Panc1 (cell line): ENCODE measurements at regions not wholly inside any gene's neighbourhood (a gene's known extent, or its start where the extent isn't known, plus 50 kb on each side); places are given as distances from the start of the nearest gene placed in this dataset.

ENCODE experiments used
- ATAC-seq: fragments of 200-7000 bp; cut with Tn5 transposase; 2 replicates; pipeline ENCODE4 v1.9.1; 2020; ENCODE audit warnings: mild to moderate bottlenecking, moderate library complexity
- BruUV-seq: library from RNA; stranded (reverse); fragments of 400-500 nt; replicated peaks from 2 replicates; lab custom pipeline; 2021; lab: Mats Ljungman, UMichigan
- CTCF ChIA-PET: fragments of 300-600 bp; sonication (Branson Sonifier 250); formaldehyde crosslinking; loops from one replicate; lab custom pipeline; 2022; ENCODE audit warnings: antibody characterized with exemption; lab: Charles Lee
- POLR2A ChIA-PET: fragments of 300-600 bp; sonication (Branson Sonifier 250); formaldehyde crosslinking; loops from one replicate; lab custom pipeline; 2022; ENCODE audit warnings: antibody characterized with exemption; lab: Charles Lee
- DNase-seq: peaks from one replicate; pipeline ENCODE4 v3.0.0-alpha.2; 2010; ENCODE audit warnings: low read depth, low spot score
- H3K27ac ChIP-seq: 2 replicates; pipeline ENCODE4 v1.5.1; 2011; ENCODE audit warnings: mild to moderate bottlenecking, low read length, inconsistent platforms
- H3K27me3 ChIP-seq: fragments of 200-500 bp; sonication (Bioruptor generic); 2 replicates; pipeline ENCODE4 v1.6.0; 2014; ENCODE audit warnings: low read length, inconsistent platforms; ENCODE audit not compliant: control insufficient read depth, insufficient read depth
- H3K36me3 ChIP-seq: fragments of 200-500 bp; sonication (Bioruptor generic); 2 replicates; pipeline ENCODE4 v1.5.1; 2014; ENCODE audit warnings: inconsistent platforms, mild to moderate bottlenecking, low read length, moderate library complexity; ENCODE audit not compliant: control insufficient read depth, insufficient read depth
- H3K4me1 ChIP-seq: 2 replicates; pipeline ENCODE4 v1.5.1; 2011; ENCODE audit warnings: inconsistent platforms, mild to moderate bottlenecking, low read length, moderate library complexity; ENCODE audit not compliant: control insufficient read depth, insufficient read depth
- H3K4me3 ChIP-seq, 2 experiments: 2 replicates each; pipeline ENCODE4 v1.5.1; 2011 to 2012; ENCODE audit warnings: low read depth in 2 of 2, low read length in 2 of 2, mild to moderate bottlenecking in 2 of 2, inconsistent platforms in 1 of 2, moderate library complexity in 1 of 2
- H3K9me3 ChIP-seq: fragments of 200-500 bp; sonication (Bioruptor generic); 2 replicates; pipeline ENCODE4 v1.5.1; 2014; ENCODE audit warnings: low read depth, mild to moderate bottlenecking, inconsistent platforms, low read length, moderate library complexity; ENCODE audit not compliant: control insufficient read depth, insufficient read depth
- CTCF ChIP-seq: fragments of 450-650 bp; IDR thresholded peaks from 2 replicates; pipeline ENCODE4 v1.5.1; 2017; ENCODE audit warnings: mild to moderate bottlenecking
- POLR2AphosphoS5 ChIP-seq: IDR thresholded peaks from 2 replicates; pipeline ENCODE4 v1.6.1; 2012; ENCODE audit warnings: mild to moderate bottlenecking, low read depth, low read length, moderate library complexity
- SIN3A ChIP-seq: IDR thresholded peaks from 2 replicates; pipeline ENCODE4 v1.6.1; 2012; ENCODE audit warnings: low read depth, mild to moderate bottlenecking, low read length, moderate library complexity, borderline replicate concordance; ENCODE audit not compliant: insufficient read depth
- TCF7L2 ChIP-seq: IDR thresholded peaks from 2 replicates; pipeline ENCODE4 v1.6.1; 2011; ENCODE audit warnings: mild to moderate bottlenecking, low read depth, low read length, inconsistent platforms
- in situ Hi-C: cut with HindIII; loops from 2 replicates; pipeline ENCODE4 v1.10.0; 2016; ENCODE audit warnings: low sequenced_read_pairs, low pct_unique_long_range_greater_than_20kb
- intact Hi-C: fragments of 100-400 bp; cut with micrococcal nuclease; formaldehyde crosslinking; loops from one replicate; pipeline ENCODE4 v1.10.0; 2022; ENCODE audit not compliant: unreplicated experiment
- TF ChIP-seq, protein P1 (sequence below), 2 experiments: IDR thresholded peaks; 2 replicates each; pipeline ENCODE4 v1.6.1; 2011 to 2012; ENCODE audit warnings: low read depth in 2 of 2, control low read depth in 1 of 2, low read length in 1 of 2, mild to moderate bottlenecking in 1 of 2, moderate library complexity in 1 of 2; ENCODE audit not compliant: insufficient read depth in 1 of 2

GRCh38 chr1:118364882-118365281 lies 179.9 kb upstream of the SPAG17 start:
- Histone ChIP-seq H3K27ac (no peak overlapping the region), H3K4me3 (no peak overlapping the region), H3K9me3 (no peaks in the 10 kb centered on the region), H3K36me3 (no peaks in the 10 kb centered on the region), H3K27me3 (no peaks in the 10 kb centered on the region), H3K4me1 (no peaks in the 10 kb centered on the region)
- DNase-seq (no peak), ATAC-seq (no peak)
- in situ Hi-C loops (no loop called here), intact Hi-C loops (no loop called here)
- BruUV-seq: no TSS peak
- ChIA-PET POLR2A (no interaction called here), CTCF (no interaction called here)
- TF ChIP-seq POLR2AphosphoS5 (no peak), SIN3A (no peak), TCF7L2 (no peak), CTCF (no peak)
- TF ChIP-seq, protein P1, sequence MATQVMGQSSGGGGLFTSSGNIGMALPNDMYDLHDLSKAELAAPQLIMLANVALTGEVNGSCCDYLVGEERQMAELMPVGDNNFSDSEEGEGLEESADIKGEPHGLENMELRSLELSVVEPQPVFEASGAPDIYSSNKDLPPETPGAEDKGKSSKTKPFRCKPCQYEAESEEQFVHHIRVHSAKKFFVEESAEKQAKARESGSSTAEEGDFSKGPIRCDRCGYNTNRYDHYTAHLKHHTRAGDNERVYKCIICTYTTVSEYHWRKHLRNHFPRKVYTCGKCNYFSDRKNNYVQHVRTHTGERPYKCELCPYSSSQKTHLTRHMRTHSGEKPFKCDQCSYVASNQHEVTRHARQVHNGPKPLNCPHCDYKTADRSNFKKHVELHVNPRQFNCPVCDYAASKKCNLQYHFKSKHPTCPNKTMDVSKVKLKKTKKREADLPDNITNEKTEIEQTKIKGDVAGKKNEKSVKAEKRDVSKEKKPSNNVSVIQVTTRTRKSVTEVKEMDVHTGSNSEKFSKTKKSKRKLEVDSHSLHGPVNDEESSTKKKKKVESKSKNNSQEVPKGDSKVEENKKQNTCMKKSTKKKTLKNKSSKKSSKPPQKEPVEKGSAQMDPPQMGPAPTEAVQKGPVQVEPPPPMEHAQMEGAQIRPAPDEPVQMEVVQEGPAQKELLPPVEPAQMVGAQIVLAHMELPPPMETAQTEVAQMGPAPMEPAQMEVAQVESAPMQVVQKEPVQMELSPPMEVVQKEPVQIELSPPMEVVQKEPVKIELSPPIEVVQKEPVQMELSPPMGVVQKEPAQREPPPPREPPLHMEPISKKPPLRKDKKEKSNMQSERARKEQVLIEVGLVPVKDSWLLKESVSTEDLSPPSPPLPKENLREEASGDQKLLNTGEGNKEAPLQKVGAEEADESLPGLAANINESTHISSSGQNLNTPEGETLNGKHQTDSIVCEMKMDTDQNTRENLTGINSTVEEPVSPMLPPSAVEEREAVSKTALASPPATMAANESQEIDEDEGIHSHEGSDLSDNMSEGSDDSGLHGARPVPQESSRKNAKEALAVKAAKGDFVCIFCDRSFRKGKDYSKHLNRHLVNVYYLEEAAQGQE (IDR thresholded peaks at IDR 0.05; ENCODE audit: insufficient read depth in 1 of 2, low read depth in 2 of 2, low read length in 1 of 2): no peak

DNA sequence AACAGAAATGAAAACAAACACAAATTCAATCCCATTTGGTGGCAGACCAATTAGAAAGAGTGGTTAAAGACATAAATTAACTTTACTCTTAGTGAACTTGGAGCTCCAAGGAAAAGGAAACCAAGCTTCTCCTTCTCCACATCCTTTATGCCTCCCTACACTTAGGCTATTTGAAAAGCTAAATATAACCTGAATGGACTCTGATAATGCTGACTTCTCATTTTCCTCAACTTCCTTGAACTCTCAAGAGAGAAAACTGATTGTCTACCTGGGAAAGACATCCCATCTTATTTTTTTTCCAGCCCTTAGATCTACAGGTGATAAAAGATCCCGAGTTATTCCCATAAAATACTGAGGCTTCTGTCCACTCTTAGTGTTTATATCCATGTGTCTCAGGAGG lies 178.4 kb upstream of the SPAG17 start:
- intact Hi-C loops: no loop called here
- ChIA-PET POLR2A (no interaction called here), CTCF (no interaction called here)

More for the DNA sequence above, 178.4 kb upstream of the SPAG17 start:
- no peak for DNase-seq
- Histone ChIP-seq H3K4me1 (no peaks in the 10 kb centered on the region), H3K9me3 (no peaks in the 10 kb centered on the region), H3K36me3 (no peaks in the 10 kb centered on the region), H3K4me3 (no peak overlapping the region), H3K27me3 (no peaks in the 10 kb centered on the region), H3K27ac (no peak overlapping the region)
- no TSS peak for BruUV-seq
- in situ Hi-C loops: no loop called here
- no peak for TF ChIP-seq CTCF
- no peak for TF ChIP-seq POLR2AphosphoS5
- TF ChIP-seq TCF7L2: no peak
- TF ChIP-seq SIN3A: no peak
- TF ChIP-seq, protein P1 (IDR thresholded peaks at IDR 0.05; ENCODE audit: insufficient read depth in 1 of 2, low read depth in 2 of 2, low read length in 1 of 2): no peak
- ATAC-seq: no peak
